ENCODE measurements at regions not wholly inside any gene's neighbourhood (a gene's known extent, or its start where the extent isn't known, plus 50 kb on each side); places are given as distances from the start of the nearest gene placed in this dataset.

GRCh38 chr20:40333591-40333990 is 355.4 kb downstream of the MAFB start:
- ChIA-PET POLR2A (ENCODE audit: partially characterized antibody) (no interaction called here), CTCF (ENCODE audit: partially characterized antibody) (no interaction called here)
- Histone ChIP-seq H2BK12ac (ENCODE audit: low read depth, low read length) (no peak overlapping the region), H3K36me3 (ENCODE audit: control insufficient read depth in 2 of 4, insufficient read depth in 4 of 4, low read length in 3 of 4) (no peaks in the 10 kb centered on the region), H2BK20ac (ENCODE audit: low read length) (no peak overlapping the region), H3K79me2 (ENCODE audit: control insufficient read depth in 1 of 2, insufficient read depth in 2 of 2, low read length in 2 of 2) (no peaks in the 10 kb centered on the region), H3K4ac (replicated peaks; ENCODE audit: insufficient read length, low read depth, low read length) (no peak overlapping the region), H2BK5ac (ENCODE audit: low read depth, low read length) (no peak overlapping the region), H3K4me3 (ENCODE audit: extremely low read depth in 1 of 4, insufficient read depth in 2 of 4, low read depth in 3 of 4, low read length in 4 of 4) (no peak overlapping the region), H3K27me3 (replicated peaks in 1 of 4; ENCODE audit: control insufficient read depth in 3 of 4, extremely low read depth in 1 of 4, insufficient read depth in 3 of 4, low read length in 3 of 4) (no peaks in the 10 kb centered on the region), H4K8ac (ENCODE audit: extremely low read depth, insufficient read depth, low read length) (no peak overlapping the region), H3K4me2 (ENCODE audit: insufficient read depth in 1 of 2, low read depth in 2 of 2, low read length in 2 of 2) (no peak overlapping the region), H3K27ac (ENCODE audit: low read depth, low read length) (no peak overlapping the region), H3K14ac (ENCODE audit: insufficient read length) (no peak overlapping the region), H3K56ac (replicated peaks; ENCODE audit: insufficient read length, low read depth, low read length) (no peak overlapping the region), H3K79me1 (ENCODE audit: low read depth, low read length) (no peaks in the 10 kb centered on the region), H4K5ac (ENCODE audit: insufficient read length, low read depth, low read length) (no peak overlapping the region), H3K9me3 (ENCODE audit: insufficient read depth in 2 of 2, low read depth in 1 of 2, low read length in 1 of 2) (no peaks in the 10 kb centered on the region), H3K18ac (ENCODE audit: extremely low read depth, low read length) (no peak overlapping the region), H2BK120ac (replicated peaks; ENCODE audit: low read depth, low read length) (no peak overlapping the region), H2AK5ac (ENCODE audit: low read depth, low read length) (no peak overlapping the region), H2BK15ac (ENCODE audit: low read length) (no peak overlapping the region), H2AFZ (ENCODE audit: low read length) (no peak overlapping the region), H4K91ac (replicated peaks; ENCODE audit: insufficient read length, low read length) (no peak overlapping the region), H3K9ac (replicated peaks in 1 of 4; ENCODE audit: extremely low read depth in 1 of 4, low read depth in 3 of 4, low read length in 3 of 4) (no peak overlapping the region), H3K23ac (ENCODE audit: insufficient read length) (no peak overlapping the region), H3K23me2 (ENCODE audit: low read depth, low read length) (no peaks in the 10 kb centered on the region), H4K20me1 (replicated peaks in 1 of 2; ENCODE audit: control insufficient read depth in 1 of 2, insufficient read depth in 2 of 2, low read length in 2 of 2) (no peaks in the 10 kb centered on the region), H3K4me1 (replicated peaks in 1 of 4; ENCODE audit: control insufficient read depth in 3 of 4, insufficient read depth in 4 of 4, low read length in 3 of 4) (no peaks in the 10 kb centered on the region)
- FAIRE-seq (no peak), DNase-seq (ENCODE audit: low read depth in 1 of 2, low spot score in 2 of 2) (no peak)
- TF ChIP-seq EZH2 (IDR thresholded peaks at IDR 0.05; ENCODE audit: low read depth, low read length, severe bottlenecking) (no peak), MAFK (IDR thresholded peaks at IDR 0.05; ENCODE audit: low read depth, low read length) (no peak), GTF2F1 (IDR thresholded peaks at IDR 0.05; ENCODE audit: borderline replicate concordance, low read depth, low read length) (no peak), SP1 (IDR thresholded peaks at IDR 0.05; ENCODE audit: low read depth, low read length) (no peak), BCL11A (IDR thresholded peaks at IDR 0.05; ENCODE audit: low read depth in 2 of 2, low read length in 2 of 2) (no peak), NRF1 (IDR thresholded peaks at IDR 0.05; ENCODE audit: low read depth, low read length) (no peak), JUND (IDR thresholded peaks at IDR 0.05; ENCODE audit: low read length) (no peak), SIX5 (IDR thresholded peaks at IDR 0.05; ENCODE audit: low read depth, low read length) (no peak), CREB1 (IDR thresholded peaks at IDR 0.05) (no peak), RFX5 (IDR thresholded peaks at IDR 0.05; ENCODE audit: borderline replicate concordance, low read depth, low read length) (no peak), TBP (IDR thresholded peaks at IDR 0.05; ENCODE audit: low read depth, low read length) (no peak), KDM1A (IDR thresholded peaks at IDR 0.05; ENCODE audit: borderline replicate concordance, low read length) (no peak), RAD21 (IDR thresholded peaks at IDR 0.05 in 1 of 2, conservative IDR thresholded peaks at IDR 0.05 in 1 of 2; ENCODE audit: low read depth in 2 of 2, low read length in 2 of 2) (no peak), KDM4A (IDR thresholded peaks at IDR 0.05; ENCODE audit: low read depth, low read length, severe bottlenecking) (no peak)
- 88% methylated on average over 2 of the region's 2 CpGs; no CpG with 5 or more reads in 1 of the 2 experiments for WGBS, 2 experiments (ENCODE audit: extremely low coverage in 1 of 2, insufficient coverage in 1 of 2, insufficient read length in 1 of 2, insufficient replicate concordance in 2 of 2, low coverage in 1 of 2, low lambda C conversion rate in 2 of 2, missing lambda C conversion rate in 1 of 2)
